ENCODE measurements at regions not wholly inside any gene's neighbourhood (a gene's known extent, or its start where the extent isn't known, plus 50 kb on each side); places are given as distances from the start of the nearest gene placed in this dataset.

- Mint-ChIP-seq H3K4me1 (no peaks in the 10 kb centered on the region), H3K36me3 (peaks cover 1% of the 10 kb centered on the region), H3K27ac (no peak overlapping the region), H3K4me3 (no peak overlapping the region), H3K27me3 (ENCODE audit: insufficient read depth, low read depth) (peaks cover 7% of the 10 kb centered on the region), H3K9me3 (no peaks in the 10 kb centered on the region)
- no peak overlapping the region for H3K4me2 ChIP-seq
- no peaks in the 10 kb centered on the region for H3K79me2 ChIP-seq (ENCODE audit: low read depth)
- H3K4me3 ChIP-seq = no peak overlapping the region
- no peaks in the 10 kb centered on the region for H3K36me3 ChIP-seq
- DNase-seq (ENCODE audit: low spot score) = no peak
- peaks cover 7% of the 10 kb centered on the region for H3K4me1 ChIP-seq
- H4K20me1 ChIP-seq (ENCODE audit: low read depth) = peaks cover 40% of the 10 kb centered on the region
- no peaks in the 10 kb centered on the region for H3F3A ChIP-seq (ENCODE audit: low read depth)
- TF ChIP-seq EZH2 (IDR thresholded peaks at IDR 0.05) = no peak
- no peak for TF ChIP-seq CTCF (IDR thresholded peaks at IDR 0.05)
- no peak for TF ChIP-seq EZH2phosphoT487 (IDR thresholded peaks at IDR 0.05)
- no peak overlapping the region for H2AFZ ChIP-seq (replicated peaks)
- no peaks in the 10 kb centered on the region for H3K9me3 ChIP-seq (ENCODE audit: low read depth)
- no peak overlapping the region for H3K9ac ChIP-seq
- no peaks in the 10 kb centered on the region for H3K27me3 ChIP-seq
- H3K27ac ChIP-seq = no peak overlapping the region
Observed at GRCh38 chr1:201595381-201595780, 56.5 kb downstream of the NAV1 start.

GRCh38 chr1:201596101-201596868 lies 57.4 kb downstream of the NAV1 start:
- Histone ChIP-seq H2AFZ (replicated peaks) (no peak overlapping the region), H3K4me1 (peaks cover 4% of the 10 kb centered on the region), H3K79me2 (ENCODE audit: low read depth) (no peaks in the 10 kb centered on the region), H3K4me2 (no peak overlapping the region), H3K4me3 (no peak overlapping the region), H3F3A (ENCODE audit: low read depth) (no peaks in the 10 kb centered on the region), H3K9me3 (ENCODE audit: low read depth) (no peaks in the 10 kb centered on the region), H4K20me1 (ENCODE audit: low read depth) (peaks cover 37% of the 10 kb centered on the region), H3K27me3 (no peaks in the 10 kb centered on the region), H3K27ac (no peak overlapping the region), H3K36me3 (no peaks in the 10 kb centered on the region), H3K9ac (no peak overlapping the region)
- Mint-ChIP-seq H3K4me1 (no peaks in the 10 kb centered on the region), H3K4me3 (no peak overlapping the region), H3K9me3 (no peaks in the 10 kb centered on the region), H3K27me3 (ENCODE audit: insufficient read depth, low read depth) (peaks cover 6% of the 10 kb centered on the region), H3K36me3 (peaks cover 1% of the 10 kb centered on the region), H3K27ac (no peak overlapping the region)
- DNase-seq (ENCODE audit: low spot score) = no peak
- TF ChIP-seq EZH2 (IDR thresholded peaks at IDR 0.05) (no peak), EZH2phosphoT487 (IDR thresholded peaks at IDR 0.05) (no peak), CTCF (IDR thresholded peaks at IDR 0.05) (no peak)

GRCh38 chr1:201597551-201598230 lies 58.8 kb downstream of the NAV1 start:
- peaks cover 6% of the 10 kb centered on the region for H3K27me3 Mint-ChIP-seq (ENCODE audit: insufficient read depth, low read depth)
- Histone ChIP-seq H3K9ac (no peak overlapping the region), H3F3A (ENCODE audit: low read depth) (no peaks in the 10 kb centered on the region), H3K79me2 (ENCODE audit: low read depth) (no peaks in the 10 kb centered on the region), H3K4me1 (no peaks in the 10 kb centered on the region), H4K20me1 (ENCODE audit: low read depth) (peaks cover 26% of the 10 kb centered on the region), H3K27ac (no peak overlapping the region), H3K36me3 (no peaks in the 10 kb centered on the region), H3K4me2 (no peak overlapping the region), H2AFZ (replicated peaks) (no peak overlapping the region), H3K4me3 (no peak overlapping the region), H3K27me3 (no peaks in the 10 kb centered on the region), H3K9me3 (ENCODE audit: low read depth) (no peaks in the 10 kb centered on the region)
- H3K4me1 Mint-ChIP-seq = no peaks in the 10 kb centered on the region
- no peak for TF ChIP-seq CTCF (IDR thresholded peaks at IDR 0.05)
- no peak for TF ChIP-seq EZH2 (IDR thresholded peaks at IDR 0.05)
- TF ChIP-seq EZH2phosphoT487 (IDR thresholded peaks at IDR 0.05) = no peak
- H3K4me3 Mint-ChIP-seq = no peak overlapping the region
- no peak for DNase-seq (ENCODE audit: low spot score)
- peaks cover 1% of the 10 kb centered on the region for H3K36me3 Mint-ChIP-seq
- H3K27ac Mint-ChIP-seq = no peak overlapping the region
- H3K9me3 Mint-ChIP-seq = no peaks in the 10 kb centered on the region
